HEK293T (cell line): ENCODE measurements at regions not wholly inside any gene's neighbourhood (a gene's known extent, or its start where the extent isn't known, plus 50 kb on each side); places are given as distances from the start of the nearest gene placed in this dataset.
"Not testable (repeated sequence)": the region's sequence is repeated elsewhere in the genome, so short reads cannot be mapped to it uniquely, and the experiment has no call there.

ENCODE experiments used
- CTCF ChIA-PET: fragments of 350-600 bp; formaldehyde crosslinking; extraction: SDS; loops from one replicate; lab custom pipeline; 2021; ENCODE audit warnings: antibody characterized with exemption, inconsistent platforms; lab: Yijun Ruan, JAX
- POLR2A ChIA-PET: fragments of 350-600 bp; formaldehyde crosslinking; extraction: SDS; loops from one replicate; lab custom pipeline; 2020; ENCODE audit warnings: antibody characterized with exemption, inconsistent platforms; lab: Yijun Ruan, JAX
- DNase-seq: peaks from one replicate; pipeline ENCODE4 v3.0.0; 2012; ENCODE audit warnings: mixed read lengths; ENCODE audit errors: extremely low spot score
- ARNT ChIP-seq: fragments of 450-650 bp; IDR thresholded peaks from 2 replicates; pipeline ENCODE4 v1.6.1; 2017; ENCODE audit warnings: mild to moderate bottlenecking
- BHLHE40 ChIP-seq: fragments of 450-650 bp; IDR thresholded peaks from 2 replicates; pipeline ENCODE4 v1.6.1; 2016; ENCODE audit warnings: mild to moderate bottlenecking, moderate library complexity, borderline replicate concordance
- CTBP1 ChIP-seq: fragments of 450-650 bp; IDR thresholded peaks from 2 replicates; pipeline ENCODE4 v1.6.1; 2016; ENCODE audit warnings: borderline replicate concordance
- ELF4 ChIP-seq: fragments of 450-650 bp; IDR thresholded peaks from 2 replicates; pipeline ENCODE4 v1.6.1; 2017; ENCODE audit warnings: antibody characterized with exemption
- FOXA1 ChIP-seq: fragments of 450-650 bp; IDR thresholded peaks from 2 replicates; pipeline ENCODE4 v1.6.1; 2016; ENCODE audit warnings: mild to moderate bottlenecking
- FOXK2 ChIP-seq: fragments of 450-650 bp; IDR thresholded peaks from 2 replicates; pipeline ENCODE4 v1.6.1; 2016; ENCODE audit warnings: mild to moderate bottlenecking
- FOXM1 ChIP-seq: fragments of 450-650 bp; IDR thresholded peaks from 2 replicates; pipeline ENCODE4 v1.6.1; 2017; ENCODE audit warnings: mild to moderate bottlenecking, borderline replicate concordance
- HDGF ChIP-seq: fragments of 450-650 bp; IDR thresholded peaks from 2 replicates; pipeline ENCODE4 v1.6.1; 2017; ENCODE audit warnings: antibody characterized with exemption, borderline replicate concordance
- L3MBTL2 ChIP-seq: fragments of 450-650 bp; conservative IDR thresholded peaks from 2 replicates; pipeline ENCODE4 v1.6.1; 2016; ENCODE audit warnings: mild to moderate bottlenecking
- LEF1 ChIP-seq: fragments of 450-650 bp; IDR thresholded peaks from 2 replicates; pipeline ENCODE4 v1.6.1; 2017; ENCODE audit warnings: mild to moderate bottlenecking, borderline replicate concordance
- NFRKB ChIP-seq: fragments of 450-650 bp; IDR thresholded peaks from 2 replicates; pipeline ENCODE4 v1.6.1; 2016; ENCODE audit warnings: mild to moderate bottlenecking, moderate library complexity
- PKNOX1 ChIP-seq: fragments of 450-650 bp; IDR thresholded peaks from 2 replicates; pipeline ENCODE4 v1.6.1; 2016
- SP1 ChIP-seq: fragments of 450-650 bp; IDR thresholded peaks from 2 replicates; pipeline ENCODE4 v1.6.1; 2017
- SUZ12 ChIP-seq: fragments of 450-650 bp; IDR thresholded peaks from 2 replicates; pipeline ENCODE4 v1.6.1; 2016; ENCODE audit warnings: mild to moderate bottlenecking
- TARDBP ChIP-seq: fragments of 450-650 bp; IDR thresholded peaks from 2 replicates; pipeline ENCODE4 v1.6.1; 2016
- ZNF384 ChIP-seq: fragments of 450-650 bp; IDR thresholded peaks from 2 replicates; pipeline ENCODE4 v1.6.1; 2016

- ChIA-PET CTCF (no interaction called here), POLR2A (no interaction called here)
- TF ChIP-seq FOXK2 (no peak), ARNT (no peak), PKNOX1 (no peak)
- no peak for DNase-seq
Observed at GRCh38 chr4:160403081-160403480, 1300.2 kb downstream of the RAPGEF2 start.

GRCh38 chr4:160406263-160406825 is 1303.5 kb downstream of the RAPGEF2 start:
- no peak for DNase-seq
- TF ChIP-seq CTBP1 = no peak
- no peak for TF ChIP-seq FOXK2
- no peak for TF ChIP-seq TARDBP
- no peak for TF ChIP-seq NFRKB
- no peak for TF ChIP-seq ARNT
- no peak for TF ChIP-seq BHLHE40
- no peak for TF ChIP-seq FOXM1
- TF ChIP-seq L3MBTL2 = no peak
- TF ChIP-seq LEF1 = no peak
- TF ChIP-seq ELF4 = no peak
- TF ChIP-seq FOXA1 = no peak
- TF ChIP-seq PKNOX1 = no peak
- CTCF ChIA-PET = no interaction called here
- POLR2A ChIA-PET = no interaction called here

GRCh38 chr4:160414496-160414895 is 1311.6 kb downstream of the RAPGEF2 start:
- no peak for DNase-seq
- ChIA-PET CTCF (no interaction called here), POLR2A (no interaction called here)
- TF ChIP-seq HDGF (no peak), FOXA1 (no peak), CTBP1 (no peak), PKNOX1 (no peak), BHLHE40 (no peak), SUZ12 (no peak), ARNT (no peak), FOXK2 (no peak), LEF1 (no peak), TARDBP (no peak), ELF4 (no peak), SP1 (no peak), FOXM1 (no peak), ZNF384 (no peak)

- no peak for DNase-seq
- ChIA-PET POLR2A (no interaction called here), CTCF (interaction anchor here (0.5 kb wide), 1 partner anchor 536 kb away, joined by 3 read pairs; no protein-coding TSS in a partner anchor)
- TF ChIP-seq L3MBTL2 = no peak
- no peak for TF ChIP-seq ELF4
- no peak for TF ChIP-seq SUZ12
- no peak for TF ChIP-seq FOXK2
- TF ChIP-seq NFRKB = no peak
- no peak for TF ChIP-seq ARNT
- TF ChIP-seq SP1 = no peak
- no peak for TF ChIP-seq PKNOX1
- TF ChIP-seq BHLHE40 = no peak
Observed at GRCh38 chr4:160423879-160424451, 1321.1 kb downstream of the RAPGEF2 start.

- CTCF ChIA-PET = no interaction called here
- DNase-seq = no peak
- no peak for TF ChIP-seq SP1
- no peak for TF ChIP-seq ELF4
- TF ChIP-seq ZNF384 = no peak
- no peak for TF ChIP-seq FOXA1
- no peak for TF ChIP-seq SUZ12
- no peak for TF ChIP-seq NFRKB
- no peak for TF ChIP-seq BHLHE40
- TF ChIP-seq ARNT = no peak
- no peak for TF ChIP-seq LEF1
- no peak for TF ChIP-seq CTBP1
- no peak for TF ChIP-seq FOXK2
- TF ChIP-seq FOXM1 = no peak
- no peak for TF ChIP-seq HDGF
- POLR2A ChIA-PET = no interaction called here
Observed at GRCh38 chr4:160426233-160426632, 1323.4 kb downstream of the RAPGEF2 start.

GRCh38 chr4:160450876-160451275 is 1348.0 kb downstream of the RAPGEF2 start:
- CTCF ChIA-PET = no interaction called here
- no peak for TF ChIP-seq FOXK2
- TF ChIP-seq HDGF = no peak
- no peak for TF ChIP-seq L3MBTL2
- no peak for TF ChIP-seq SUZ12
- TF ChIP-seq ELF4 = no peak
- no peak for TF ChIP-seq ZNF384
- DNase-seq = no peak
- POLR2A ChIA-PET = no interaction called here

- DNase-seq, CTCF ChIA-PET, POLR2A ChIA-PET: not testable (repeated sequence)
Observed at GRCh38 chr4:160481696-160482690, 1379.1 kb downstream of the RAPGEF2 start.
